ENCODE measurements at regions not wholly inside any gene's neighbourhood (a gene's known extent, or its start where the extent isn't known, plus 50 kb on each side); places are given as distances from the start of the nearest gene placed in this dataset.
A peak's percentile ranks its signal among the peaks of the same experiment; 100 is the strongest.

GRCh38 chr5:81850501-81851357 is 99.8 kb upstream of the SSBP2 start:
- peak overlapping the region; percentile 51 to 66 for H3K27ac ChIP-seq (ENCODE audit: low read depth in 1 of 2, low read length in 2 of 2)
- peaks cover 55% of the 10 kb centered on the region for H3K4me1 Mint-ChIP-seq (ENCODE audit: low read depth)
- no peaks in the 10 kb centered on the region for H3K27me3 Mint-ChIP-seq
- peak in 2 of 14 experiments; percentile 7 to 11 for DNase-seq
- no peaks in the 10 kb centered on the region for H3K9me3 ChIP-seq (ENCODE audit: control insufficient read depth in 1 of 2, insufficient read depth in 1 of 2, low read length in 2 of 2)
- POLR2A ChIA-PET = interaction anchor here (0.8 to 7.5 kb wide), 21 partner anchors 10 to 427 kb away, joined by 3 to 383 read pairs (median 7); partner anchors contain the start of genes ATG10, RPS23 and SSBP2
- H3K27me3 ChIP-seq (ENCODE audit: control insufficient read depth in 1 of 2, insufficient read depth in 2 of 2, low read length in 2 of 2) = no peaks in the 10 kb centered on the region
- H3K9me3 Mint-ChIP-seq = no peaks in the 10 kb centered on the region
- intact Hi-C loops (cut with DNase I, micrococcal nuclease) = loop anchor here (1.0 to 10.0 kb wide), 6 partner anchors 99 to 546 kb away; partner anchors contain the start of genes SSBP2 (in 2 of the 2), RPS23 (in 1 of the 2) and ZCCHC9 (in 1 of the 2)
- H3K4me1 ChIP-seq (ENCODE audit: insufficient read depth, low read length) = peaks cover 32% of the 10 kb centered on the region
- H3K27ac Mint-ChIP-seq = peak overlapping the region; percentile 96
- peak overlapping the region; percentile 97 for H3K4me3 Mint-ChIP-seq
- TF ChIP-seq CTCF (IDR thresholded peaks at IDR 0.05) = no peak
- CTCF ChIA-PET = interaction anchor here (0.9 to 2.7 kb wide), 3 partner anchors 12 to 425 kb away, joined by 3 to 16 read pairs (median 11); partner anchors contain the start of gene SSBP2
- H3K36me3 ChIP-seq (ENCODE audit: insufficient read depth, low read length) = no peaks in the 10 kb centered on the region
- H3K4me3 ChIP-seq (ENCODE audit: low read length) = peak overlapping the region; percentile 65
- H3K36me3 Mint-ChIP-seq (ENCODE audit: low read depth) = peaks cover 4% of the 10 kb centered on the region
- ATAC-seq (ENCODE audit: poor library complexity) = no peak

GRCh38 chr5:81849770-81850367 is 99.0 kb upstream of the SSBP2 start:
- H3K4me1 Mint-ChIP-seq (ENCODE audit: low read depth) = peaks cover 49% of the 10 kb centered on the region
- Histone ChIP-seq H3K27ac (ENCODE audit: low read depth in 1 of 2, low read length in 2 of 2) (no peak overlapping the region), H3K4me3 (ENCODE audit: low read length) (no peak overlapping the region), H3K27me3 (ENCODE audit: control insufficient read depth in 1 of 2, insufficient read depth in 2 of 2, low read length in 2 of 2) (no peaks in the 10 kb centered on the region), H3K36me3 (ENCODE audit: insufficient read depth, low read length) (no peaks in the 10 kb centered on the region), H3K4me1 (ENCODE audit: insufficient read depth, low read length) (peaks cover 32% of the 10 kb centered on the region), H3K9me3 (ENCODE audit: control insufficient read depth in 1 of 2, insufficient read depth in 1 of 2, low read length in 2 of 2) (no peaks in the 10 kb centered on the region)
- peak overlapping the region; percentile 96 for H3K27ac Mint-ChIP-seq
- ChIA-PET CTCF (interaction anchor here (2.7 kb wide), 1 partner anchor 11 kb away, joined by 16 read pairs; no protein-coding TSS in a partner anchor), POLR2A (interaction anchor here (0.8 to 7.5 kb wide), 6 partner anchors 12 to 121 kb away, joined by 3 to 383 read pairs (median 20); partner anchors contain the start of genes ATG10 and SSBP2)
- H3K27me3 Mint-ChIP-seq = no peaks in the 10 kb centered on the region
- ATAC-seq (ENCODE audit: poor library complexity) = no peak
- DNase-seq = no peak
- H3K9me3 Mint-ChIP-seq = no peaks in the 10 kb centered on the region
- intact Hi-C loops (cut with DNase I, micrococcal nuclease) = loop anchor here (5.0 to 10.0 kb wide), 4 partner anchors 313 to 545 kb away; partner anchors contain the start of genes RPS23 (in 1 of the 2) and ZCCHC9 (in 1 of the 2)
- peak overlapping the region; percentile 97 for H3K4me3 Mint-ChIP-seq
- H3K36me3 Mint-ChIP-seq (ENCODE audit: low read depth) = peaks cover 4% of the 10 kb centered on the region
- TF ChIP-seq CTCF (IDR thresholded peaks at IDR 0.05) = no peak

- no peaks in the 10 kb centered on the region for H3K27me3 Mint-ChIP-seq
- ChIA-PET POLR2A (interaction anchor here (7.5 kb wide), 1 partner anchor 95 kb away, joined by 383 read pairs; the partner anchor contains the start of gene SSBP2), CTCF (no interaction called here)
- H3K9me3 Mint-ChIP-seq = no peaks in the 10 kb centered on the region
- DNase-seq (no peak), ATAC-seq (ENCODE audit: poor library complexity) (no peak)
- Histone ChIP-seq H3K27me3 (ENCODE audit: control insufficient read depth in 1 of 2, insufficient read depth in 2 of 2, low read length in 2 of 2) (no peaks in the 10 kb centered on the region), H3K9me3 (ENCODE audit: control insufficient read depth in 1 of 2, insufficient read depth in 1 of 2, low read length in 2 of 2) (no peaks in the 10 kb centered on the region), H3K4me3 (ENCODE audit: low read length) (no peak overlapping the region), H3K27ac (ENCODE audit: low read depth in 1 of 2, low read length in 2 of 2) (no peak overlapping the region), H3K36me3 (ENCODE audit: insufficient read depth, low read length) (no peaks in the 10 kb centered on the region), H3K4me1 (ENCODE audit: insufficient read depth, low read length) (peaks cover 32% of the 10 kb centered on the region)
- peaks cover 37% of the 10 kb centered on the region for H3K4me1 Mint-ChIP-seq (ENCODE audit: low read depth)
- peaks cover 4% of the 10 kb centered on the region for H3K36me3 Mint-ChIP-seq (ENCODE audit: low read depth)
- H3K27ac Mint-ChIP-seq = no peak overlapping the region
- intact Hi-C loops (cut with DNase I, micrococcal nuclease) = no loop called here
- H3K4me3 Mint-ChIP-seq = no peak overlapping the region
- no peak for TF ChIP-seq CTCF (IDR thresholded peaks at IDR 0.05)
Observed at GRCh38 chr5:81848362-81848880, 97.5 kb upstream of the SSBP2 start.

All from CD4-positive, alpha-beta T cell (primary cell).